ENCODE measurements at regions not wholly inside any gene's neighbourhood (a gene's known extent, or its start where the extent isn't known, plus 50 kb on each side); places are given as distances from the start of the nearest gene placed in this dataset.

GRCh38 chr18:55166260-55166598 lies 207.0 kb upstream of the CCDC68 start:
- H3K27me3 Mint-ChIP-seq (ENCODE audit: unreplicated experiment): no peaks in the 10 kb centered on the region
- no peaks in the 10 kb centered on the region for H3K4me1 Mint-ChIP-seq (ENCODE audit: low read depth, unreplicated experiment)
- H3K36me3 Mint-ChIP-seq (ENCODE audit: insufficient read depth, unreplicated experiment): no peaks in the 10 kb centered on the region
- BruUV-seq (replicated peaks): no TSS peak
- H3K9me3 Mint-ChIP-seq (ENCODE audit: low read depth, unreplicated experiment): peaks cover 10% of the 10 kb centered on the region
- CTCF ChIA-PET: no interaction called here
- no peak for TF ChIP-seq CTCF (IDR thresholded peaks at IDR 0.05; ENCODE audit: unreplicated experiment)
- intact Hi-C loops (cut with micrococcal nuclease; ENCODE audit: unreplicated experiment): no loop called here
- no peak overlapping the region for H3K27ac Mint-ChIP-seq (ENCODE audit: unreplicated experiment)
- H3K4me3 Mint-ChIP-seq (ENCODE audit: low read depth, unreplicated experiment): no peak overlapping the region
- DNase-seq: no peak

- H3K27ac Mint-ChIP-seq (ENCODE audit: unreplicated experiment): no peak overlapping the region
- TF ChIP-seq CTCF (IDR thresholded peaks at IDR 0.05; ENCODE audit: unreplicated experiment): no peak
- intact Hi-C loops (cut with micrococcal nuclease; ENCODE audit: unreplicated experiment): no loop called here
- no TSS peak for BruUV-seq (replicated peaks)
- H3K4me1 Mint-ChIP-seq (ENCODE audit: low read depth, unreplicated experiment): no peaks in the 10 kb centered on the region
- peaks cover 7% of the 10 kb centered on the region for H3K9me3 Mint-ChIP-seq (ENCODE audit: low read depth, unreplicated experiment)
- H3K4me3 Mint-ChIP-seq (ENCODE audit: low read depth, unreplicated experiment): no peak overlapping the region
- CTCF ChIA-PET: no interaction called here
- no peaks in the 10 kb centered on the region for H3K27me3 Mint-ChIP-seq (ENCODE audit: unreplicated experiment)
- DNase-seq: no peak
- H3K36me3 Mint-ChIP-seq (ENCODE audit: insufficient read depth, unreplicated experiment): no peaks in the 10 kb centered on the region
Observed at GRCh38 chr18:55163550-55163949, 204.3 kb upstream of the CCDC68 start.

GRCh38 chr18:55161916-55162315 lies 202.7 kb upstream of the CCDC68 start:
- Mint-ChIP-seq H3K27me3 (ENCODE audit: unreplicated experiment) (no peaks in the 10 kb centered on the region), H3K27ac (ENCODE audit: unreplicated experiment) (no peak overlapping the region), H3K4me3 (ENCODE audit: low read depth, unreplicated experiment) (no peak overlapping the region), H3K36me3 (ENCODE audit: insufficient read depth, unreplicated experiment) (no peaks in the 10 kb centered on the region), H3K4me1 (ENCODE audit: low read depth, unreplicated experiment) (no peaks in the 10 kb centered on the region), H3K9me3 (ENCODE audit: low read depth, unreplicated experiment) (no peaks in the 10 kb centered on the region)
- CTCF ChIA-PET: no interaction called here
- TF ChIP-seq CTCF (IDR thresholded peaks at IDR 0.05; ENCODE audit: unreplicated experiment): no peak
- BruUV-seq (replicated peaks): no TSS peak
- intact Hi-C loops (cut with micrococcal nuclease; ENCODE audit: unreplicated experiment): no loop called here
- no peak for DNase-seq

GRCh38 chr18:55159027-55159426 lies 199.8 kb upstream of the CCDC68 start:
- TF ChIP-seq CTCF (IDR thresholded peaks at IDR 0.05; ENCODE audit: unreplicated experiment): no peak
- BruUV-seq (replicated peaks): no TSS peak
- intact Hi-C loops (cut with micrococcal nuclease; ENCODE audit: unreplicated experiment): no loop called here
- CTCF ChIA-PET: interaction anchor here (0.6 kb wide), 1 partner anchor 150 kb away, joined by 5 read pairs; no protein-coding TSS in a partner anchor
- no peak overlapping the region for H3K4me3 Mint-ChIP-seq (ENCODE audit: low read depth, unreplicated experiment)
- H3K27me3 Mint-ChIP-seq (ENCODE audit: unreplicated experiment): no peaks in the 10 kb centered on the region
- no peaks in the 10 kb centered on the region for H3K9me3 Mint-ChIP-seq (ENCODE audit: low read depth, unreplicated experiment)
- DNase-seq: no peak
- no peak overlapping the region for H3K27ac Mint-ChIP-seq (ENCODE audit: unreplicated experiment)
- H3K4me1 Mint-ChIP-seq (ENCODE audit: low read depth, unreplicated experiment): no peaks in the 10 kb centered on the region
- no peaks in the 10 kb centered on the region for H3K36me3 Mint-ChIP-seq (ENCODE audit: insufficient read depth, unreplicated experiment)

- H3K27me3 Mint-ChIP-seq (ENCODE audit: unreplicated experiment): no peaks in the 10 kb centered on the region
- H3K4me1 Mint-ChIP-seq (ENCODE audit: low read depth, unreplicated experiment): no peaks in the 10 kb centered on the region
- H3K27ac Mint-ChIP-seq (ENCODE audit: unreplicated experiment): no peak overlapping the region
- H3K9me3 Mint-ChIP-seq (ENCODE audit: low read depth, unreplicated experiment): no peaks in the 10 kb centered on the region
- H3K36me3 Mint-ChIP-seq (ENCODE audit: insufficient read depth, unreplicated experiment): no peaks in the 10 kb centered on the region
- no peak for DNase-seq
- intact Hi-C loops (cut with micrococcal nuclease; ENCODE audit: unreplicated experiment): no loop called here
- no peak overlapping the region for H3K4me3 Mint-ChIP-seq (ENCODE audit: low read depth, unreplicated experiment)
- CTCF ChIA-PET: interaction anchor here (0.6 kb wide), 1 partner anchor 149 kb away, joined by 5 read pairs; no protein-coding TSS in a partner anchor
- TF ChIP-seq CTCF (IDR thresholded peaks at IDR 0.05; ENCODE audit: unreplicated experiment): no peak
- BruUV-seq (replicated peaks): no TSS peak
Observed at GRCh38 chr18:55158570-55158969, 199.3 kb upstream of the CCDC68 start.

Measured in Calu3 (cell line).